HL-60 (cell line): ENCODE measurements at regions not wholly inside any gene's neighbourhood (a gene's known extent, or its start where the extent isn't known, plus 50 kb on each side); places are given as distances from the start of the nearest gene placed in this dataset.

ENCODE experiments used
- CTCF ChIP-seq: IDR thresholded peaks from one replicate; pipeline ENCODE4 v1.5.1; 2011; ENCODE audit warnings: low read length, control low read depth, inconsistent platforms; ENCODE audit not compliant: insufficient read depth
- GABPA ChIP-seq: IDR thresholded peaks from 2 replicates; pipeline ENCODE4 v1.6.1; 2012; ENCODE audit warnings: low read depth
- POLR2AphosphoS5 ChIP-seq: IDR thresholded peaks from 2 replicates; pipeline ENCODE4 v1.6.1; 2012; ENCODE audit warnings: low read depth

GRCh38 chr15:66950114-66950513, 115.3 kb upstream of the SMAD3 start:
- TF ChIP-seq CTCF: no peak
- TF ChIP-seq POLR2AphosphoS5: no peak
- no peak for TF ChIP-seq GABPA
